NB4 (cell line): ENCODE measurements at regions not wholly inside any gene's neighbourhood (a gene's known extent, or its start where the extent isn't known, plus 50 kb on each side); places are given as distances from the start of the nearest gene placed in this dataset.
A peak's percentile ranks its signal among the peaks of the same experiment; 100 is the strongest.

Experiments
- DNase-seq: peaks from one replicate; pipeline ENCODE4 v3.0.0; 2010; ENCODE audit warnings: low read depth
- H3K4me3 ChIP-seq: one replicate; pipeline ENCODE4 v1.5.1; 2011; ENCODE audit warnings: mild to moderate bottlenecking, low read depth, low read length, moderate library complexity
- CTCF ChIP-seq: IDR thresholded peaks from one replicate; pipeline ENCODE4 v1.5.1; 2012; ENCODE audit warnings: low read depth, low read length
- MAX ChIP-seq: IDR thresholded peaks from 2 replicates; pipeline ENCODE4 v1.6.1; 2011; ENCODE audit warnings: low read depth, low read length
- MYC ChIP-seq: IDR thresholded peaks from 2 replicates; pipeline ENCODE4 v1.6.1; 2011; ENCODE audit warnings: low read depth, low read length
- POLR2A ChIP-seq: IDR thresholded peaks from 2 replicates; pipeline ENCODE4 v1.6.1; 2011; ENCODE audit warnings: mild to moderate bottlenecking; ENCODE audit not compliant: insufficient read length; ENCODE audit errors: extremely low read depth

DNA sequence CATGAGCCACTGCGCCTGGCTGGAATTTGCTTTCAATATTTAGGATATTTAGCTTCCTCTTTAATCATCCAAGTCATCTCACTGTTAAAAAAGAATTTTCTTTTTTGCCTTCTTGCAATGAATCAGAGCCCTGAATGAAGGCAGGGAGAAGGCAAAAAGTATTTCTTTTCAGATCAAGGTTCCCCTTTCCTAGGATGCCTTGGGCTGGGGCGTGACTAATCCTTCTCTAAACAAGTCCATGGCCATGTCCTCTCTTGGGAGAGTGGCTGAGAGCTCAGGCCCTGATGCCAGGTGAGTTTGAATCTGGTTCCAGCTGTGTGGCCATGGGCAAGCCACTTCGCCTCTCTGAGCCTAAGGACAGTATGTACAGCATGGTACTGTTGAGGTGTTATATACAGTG is 84.8 kb upstream of the NEURL1B start:
- no peak overlapping the region for H3K4me3 ChIP-seq
- no peak for DNase-seq
- no peak for TF ChIP-seq POLR2A
- no peak for TF ChIP-seq MYC
- TF ChIP-seq MAX, result no peak
- no peak for TF ChIP-seq CTCF

GRCh38 chr5:172554562-172554961 is 86.5 kb upstream of the NEURL1B start:
- DNase-seq, result no peak
- H3K4me3 ChIP-seq, result no peak overlapping the region
- TF ChIP-seq MAX (no peak), MYC (no peak), POLR2A (no peak)

GRCh38 chr5:172553903-172554302 is 87.2 kb upstream of the NEURL1B start:
- H3K4me3 ChIP-seq, result no peak overlapping the region
- DNase-seq, result no peak
- TF ChIP-seq MYC (no peak), POLR2A (no peak), CTCF (no peak), MAX (no peak)

- TF ChIP-seq MYC (no peak), POLR2A (no peak), CTCF (no peak), MAX (no peak)
Measured at GRCh38 chr5:172553167-172553566, 87.9 kb upstream of the NEURL1B start.

DNA sequence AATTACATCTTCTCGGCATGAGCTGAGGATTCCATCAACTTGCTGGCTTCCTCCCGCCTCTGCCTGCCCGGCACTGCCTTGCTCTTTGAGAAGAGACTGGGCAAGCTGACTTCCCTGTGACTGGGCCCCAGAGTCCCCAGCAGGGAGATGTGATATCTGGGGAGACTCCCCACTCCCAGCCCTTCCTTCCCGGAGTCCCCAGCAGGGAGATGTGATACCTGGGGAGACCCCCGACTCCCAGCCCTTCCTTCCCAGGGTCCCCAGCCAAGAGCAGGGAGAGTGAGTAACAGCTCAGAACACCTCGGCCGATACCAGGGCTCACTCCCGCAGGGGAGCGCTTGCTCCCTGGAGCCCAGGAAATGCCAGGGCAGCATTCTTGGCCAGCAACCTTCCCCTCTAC is 90.1 kb upstream of the NEURL1B start:
- no peak overlapping the region for H3K4me3 ChIP-seq
- no peak for TF ChIP-seq MAX
- no peak for TF ChIP-seq POLR2A
- no peak for TF ChIP-seq MYC
- TF ChIP-seq CTCF, result no peak
- DNase-seq, result no peak

More at GRCh38 chr5:172553167-172553566, 87.9 kb upstream of the NEURL1B start:
- H3K4me3 ChIP-seq, result no peak overlapping the region
- DNase-seq, result no peak

DNA sequence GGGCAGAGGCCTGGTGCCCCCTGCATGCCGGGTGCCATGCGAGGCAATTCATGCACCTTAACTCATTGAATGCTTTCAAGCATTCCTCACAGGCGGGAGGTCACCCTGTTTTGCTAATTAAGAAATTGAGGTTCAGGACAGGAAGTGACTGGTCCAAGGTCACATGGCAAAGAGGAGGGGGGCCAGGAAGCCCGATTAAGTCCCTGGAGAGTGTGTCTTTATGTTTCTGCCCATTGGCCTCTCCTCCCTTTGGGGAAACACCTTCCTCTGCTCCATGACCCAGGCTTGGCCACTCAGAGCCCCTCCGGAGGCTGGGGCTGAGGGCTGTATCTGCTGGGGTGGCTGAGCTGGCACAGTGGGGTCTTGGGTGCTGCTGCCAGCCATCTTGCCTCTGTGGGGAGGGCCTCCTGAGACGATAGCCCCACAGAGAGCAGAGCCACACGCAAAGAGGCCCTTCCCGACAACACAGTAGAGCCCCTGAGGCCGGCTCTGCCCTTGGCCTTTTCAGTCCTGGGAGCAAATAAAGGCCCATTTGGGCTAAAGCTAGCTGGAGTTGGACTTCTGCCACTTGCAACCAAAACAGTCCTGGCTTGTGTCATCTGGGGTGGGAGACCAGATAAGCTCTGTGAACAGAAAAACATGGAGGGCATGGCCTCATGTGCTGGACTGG is 90.8 kb upstream of the NEURL1B start:
- no peak overlapping the region for H3K4me3 ChIP-seq
- DNase-seq, result peak; percentile 54
- TF ChIP-seq CTCF, result no peak
- TF ChIP-seq MYC, result no peak
- TF ChIP-seq MAX, result no peak
- no peak for TF ChIP-seq POLR2A
